ENCODE measurements at regions not wholly inside any gene's neighbourhood (a gene's known extent, or its start where the extent isn't known, plus 50 kb on each side); places are given as distances from the start of the nearest gene placed in this dataset.

DNA sequence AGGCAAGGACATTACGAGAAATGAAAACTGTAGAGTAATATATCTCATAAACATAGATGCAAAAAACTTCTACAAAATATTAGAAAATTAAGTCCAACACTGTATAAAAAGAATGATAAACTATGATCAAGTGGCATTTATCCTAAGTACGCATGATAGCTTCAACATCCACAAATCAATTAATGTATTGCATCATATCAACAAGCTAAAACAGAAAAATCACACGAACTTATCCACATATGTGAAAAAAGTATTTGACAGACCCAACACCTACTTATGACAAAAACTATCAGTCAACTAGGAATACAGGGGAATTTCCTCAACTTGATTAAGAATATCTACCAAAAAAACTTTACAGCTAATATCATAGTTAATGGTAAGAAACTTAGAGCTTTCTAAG lies 129.9 kb upstream of the ALG10 start:
- no peak for TF ChIP-seq CTCF (IDR thresholded peaks at IDR 0.05; ENCODE audit: poor library complexity, severe bottlenecking)
- TF ChIP-seq, protein P1, sequence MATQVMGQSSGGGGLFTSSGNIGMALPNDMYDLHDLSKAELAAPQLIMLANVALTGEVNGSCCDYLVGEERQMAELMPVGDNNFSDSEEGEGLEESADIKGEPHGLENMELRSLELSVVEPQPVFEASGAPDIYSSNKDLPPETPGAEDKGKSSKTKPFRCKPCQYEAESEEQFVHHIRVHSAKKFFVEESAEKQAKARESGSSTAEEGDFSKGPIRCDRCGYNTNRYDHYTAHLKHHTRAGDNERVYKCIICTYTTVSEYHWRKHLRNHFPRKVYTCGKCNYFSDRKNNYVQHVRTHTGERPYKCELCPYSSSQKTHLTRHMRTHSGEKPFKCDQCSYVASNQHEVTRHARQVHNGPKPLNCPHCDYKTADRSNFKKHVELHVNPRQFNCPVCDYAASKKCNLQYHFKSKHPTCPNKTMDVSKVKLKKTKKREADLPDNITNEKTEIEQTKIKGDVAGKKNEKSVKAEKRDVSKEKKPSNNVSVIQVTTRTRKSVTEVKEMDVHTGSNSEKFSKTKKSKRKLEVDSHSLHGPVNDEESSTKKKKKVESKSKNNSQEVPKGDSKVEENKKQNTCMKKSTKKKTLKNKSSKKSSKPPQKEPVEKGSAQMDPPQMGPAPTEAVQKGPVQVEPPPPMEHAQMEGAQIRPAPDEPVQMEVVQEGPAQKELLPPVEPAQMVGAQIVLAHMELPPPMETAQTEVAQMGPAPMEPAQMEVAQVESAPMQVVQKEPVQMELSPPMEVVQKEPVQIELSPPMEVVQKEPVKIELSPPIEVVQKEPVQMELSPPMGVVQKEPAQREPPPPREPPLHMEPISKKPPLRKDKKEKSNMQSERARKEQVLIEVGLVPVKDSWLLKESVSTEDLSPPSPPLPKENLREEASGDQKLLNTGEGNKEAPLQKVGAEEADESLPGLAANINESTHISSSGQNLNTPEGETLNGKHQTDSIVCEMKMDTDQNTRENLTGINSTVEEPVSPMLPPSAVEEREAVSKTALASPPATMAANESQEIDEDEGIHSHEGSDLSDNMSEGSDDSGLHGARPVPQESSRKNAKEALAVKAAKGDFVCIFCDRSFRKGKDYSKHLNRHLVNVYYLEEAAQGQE (IDR thresholded peaks at IDR 0.05; ENCODE audit: borderline replicate concordance): no peak
- TF ChIP-seq POLR2AphosphoS5 (IDR thresholded peaks at IDR 0.05): no peak
- TF ChIP-seq EZH2 (IDR thresholded peaks at IDR 0.05; ENCODE audit: borderline replicate concordance, insufficient read depth, low read length, poor library complexity, severe bottlenecking): no peak
- TF ChIP-seq TAF1 (IDR thresholded peaks at IDR 0.05; ENCODE audit: low read depth): no peak

Measured in neural cell (in vitro differentiated cells).